ENCODE measurements at regions not wholly inside any gene's neighbourhood (a gene's known extent, or its start where the extent isn't known, plus 50 kb on each side); places are given as distances from the start of the nearest gene placed in this dataset.

GRCh38 chr5:66252849-66253248 is 108.7 kb downstream of the SREK1 start:
- Histone ChIP-seq H3K9me3 (ENCODE audit: control insufficient read depth in 1 of 2, insufficient read depth in 1 of 2, low read depth in 1 of 2, low read length in 2 of 2) (no peaks in the 10 kb centered on the region), H2AFZ (ENCODE audit: low read depth, low read length, poor library complexity, severe bottlenecking) (no peak overlapping the region), H3K27me3 (ENCODE audit: insufficient read depth, low read length) (no peaks in the 10 kb centered on the region), H3K4me3 (replicated peaks in 1 of 2; ENCODE audit: low read depth in 1 of 2, low read length in 2 of 2) (no peak overlapping the region), H3K9me2 (ENCODE audit: insufficient read depth) (no peaks in the 10 kb centered on the region), H3K79me2 (ENCODE audit: insufficient read depth, low read length) (no peaks in the 10 kb centered on the region), H3K27ac (ENCODE audit: low read depth, low read length) (no peak overlapping the region), H3K36me3 (ENCODE audit: control insufficient read depth in 1 of 2, insufficient read depth in 2 of 2, low read length in 2 of 2) (no peaks in the 10 kb centered on the region), H3K4me1 (ENCODE audit: control insufficient read depth in 1 of 2, insufficient read depth in 2 of 2, low read length in 2 of 2) (no peaks in the 10 kb centered on the region), H3K4me2 (ENCODE audit: low read length) (no peak overlapping the region), H4K20me1 (ENCODE audit: insufficient read depth) (no peaks in the 10 kb centered on the region), H3K9ac (ENCODE audit: low read length) (no peak overlapping the region)
- BruUV-seq (replicated peaks) = no TSS peak
- CTCF ChIA-PET = no interaction called here
- TF ChIP-seq ZFX (IDR thresholded peaks at IDR 0.05) = no peak
- no peak for TF ChIP-seq EZH2 (IDR thresholded peaks at IDR 0.05)
- no peak for TF ChIP-seq MAX (IDR thresholded peaks at IDR 0.05)
- no peak for TF ChIP-seq EZH2phosphoT487 (IDR thresholded peaks at IDR 0.05; ENCODE audit: borderline replicate concordance)
- TF ChIP-seq, protein P1, sequence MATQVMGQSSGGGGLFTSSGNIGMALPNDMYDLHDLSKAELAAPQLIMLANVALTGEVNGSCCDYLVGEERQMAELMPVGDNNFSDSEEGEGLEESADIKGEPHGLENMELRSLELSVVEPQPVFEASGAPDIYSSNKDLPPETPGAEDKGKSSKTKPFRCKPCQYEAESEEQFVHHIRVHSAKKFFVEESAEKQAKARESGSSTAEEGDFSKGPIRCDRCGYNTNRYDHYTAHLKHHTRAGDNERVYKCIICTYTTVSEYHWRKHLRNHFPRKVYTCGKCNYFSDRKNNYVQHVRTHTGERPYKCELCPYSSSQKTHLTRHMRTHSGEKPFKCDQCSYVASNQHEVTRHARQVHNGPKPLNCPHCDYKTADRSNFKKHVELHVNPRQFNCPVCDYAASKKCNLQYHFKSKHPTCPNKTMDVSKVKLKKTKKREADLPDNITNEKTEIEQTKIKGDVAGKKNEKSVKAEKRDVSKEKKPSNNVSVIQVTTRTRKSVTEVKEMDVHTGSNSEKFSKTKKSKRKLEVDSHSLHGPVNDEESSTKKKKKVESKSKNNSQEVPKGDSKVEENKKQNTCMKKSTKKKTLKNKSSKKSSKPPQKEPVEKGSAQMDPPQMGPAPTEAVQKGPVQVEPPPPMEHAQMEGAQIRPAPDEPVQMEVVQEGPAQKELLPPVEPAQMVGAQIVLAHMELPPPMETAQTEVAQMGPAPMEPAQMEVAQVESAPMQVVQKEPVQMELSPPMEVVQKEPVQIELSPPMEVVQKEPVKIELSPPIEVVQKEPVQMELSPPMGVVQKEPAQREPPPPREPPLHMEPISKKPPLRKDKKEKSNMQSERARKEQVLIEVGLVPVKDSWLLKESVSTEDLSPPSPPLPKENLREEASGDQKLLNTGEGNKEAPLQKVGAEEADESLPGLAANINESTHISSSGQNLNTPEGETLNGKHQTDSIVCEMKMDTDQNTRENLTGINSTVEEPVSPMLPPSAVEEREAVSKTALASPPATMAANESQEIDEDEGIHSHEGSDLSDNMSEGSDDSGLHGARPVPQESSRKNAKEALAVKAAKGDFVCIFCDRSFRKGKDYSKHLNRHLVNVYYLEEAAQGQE (IDR thresholded peaks at IDR 0.05; ENCODE audit: low read depth) = no peak
- no peak for TF ChIP-seq SRF (IDR thresholded peaks at IDR 0.05; ENCODE audit: low read depth)
- TF ChIP-seq ELF1 (IDR thresholded peaks at IDR 0.05; ENCODE audit: borderline replicate concordance, low read depth) = no peak
- DNase-seq (ENCODE audit: low read depth, low spot score) = no peak
- intact Hi-C loops (cut with micrococcal nuclease) = no loop called here
- no peak for ATAC-seq
- POLR2A ChIA-PET = no interaction called here
- RAD21 ChIA-PET (ENCODE audit: low non-redundant PET in 1 of 2, low total read pairs in 2 of 2, uncharacterized antibody in 2 of 2, unreplicated experiment in 2 of 2) = no interaction called here

DNA sequence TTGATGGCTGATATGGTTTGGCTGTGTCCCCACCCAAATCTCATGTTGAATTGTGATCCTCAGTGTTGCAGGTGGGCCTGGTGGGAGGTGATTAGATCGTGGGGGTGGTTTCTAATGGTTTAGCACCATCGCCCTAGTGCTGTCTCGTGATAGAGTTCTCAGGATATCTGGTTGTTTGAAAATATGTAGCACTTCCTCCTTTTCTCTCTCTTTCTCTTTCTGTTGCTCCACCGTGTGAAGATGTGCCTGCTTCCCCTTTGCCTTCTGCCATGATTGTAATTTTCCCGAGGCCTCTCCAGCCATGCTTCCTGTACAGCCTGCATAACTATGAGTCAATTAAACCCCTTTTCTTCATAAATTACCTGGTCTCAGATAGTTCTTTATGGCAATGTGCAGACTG is 111.6 kb downstream of the SREK1 start:
- Histone ChIP-seq H3K79me2 (ENCODE audit: insufficient read depth, low read length) (no peaks in the 10 kb centered on the region), H3K36me3 (ENCODE audit: control insufficient read depth in 1 of 2, insufficient read depth in 2 of 2, low read length in 2 of 2) (no peaks in the 10 kb centered on the region), H3K9me2 (ENCODE audit: insufficient read depth) (no peaks in the 10 kb centered on the region), H3K4me1 (ENCODE audit: control insufficient read depth in 1 of 2, insufficient read depth in 2 of 2, low read length in 2 of 2) (no peaks in the 10 kb centered on the region), H3K9me3 (ENCODE audit: control insufficient read depth in 1 of 2, insufficient read depth in 1 of 2, low read depth in 1 of 2, low read length in 2 of 2) (no peaks in the 10 kb centered on the region), H2AFZ (ENCODE audit: low read depth, low read length, poor library complexity, severe bottlenecking) (no peak overlapping the region), H3K27ac (ENCODE audit: low read depth, low read length) (no peak overlapping the region), H3K9ac (ENCODE audit: low read length) (no peak overlapping the region), H3K4me2 (ENCODE audit: low read length) (no peak overlapping the region), H3K4me3 (replicated peaks in 1 of 2; ENCODE audit: low read depth in 1 of 2, low read length in 2 of 2) (no peak overlapping the region), H4K20me1 (ENCODE audit: insufficient read depth) (no peaks in the 10 kb centered on the region), H3K27me3 (ENCODE audit: insufficient read depth, low read length) (no peaks in the 10 kb centered on the region)
- no peak for DNase-seq (ENCODE audit: low read depth, low spot score)
- RAD21 ChIA-PET (ENCODE audit: low non-redundant PET in 1 of 2, low total read pairs in 2 of 2, uncharacterized antibody in 2 of 2, unreplicated experiment in 2 of 2) = no interaction called here
- no peak for ATAC-seq
- intact Hi-C loops (cut with micrococcal nuclease) = no loop called here
- CTCF ChIA-PET = no interaction called here
- POLR2A ChIA-PET = no interaction called here
- TF ChIP-seq EZH2phosphoT487 (IDR thresholded peaks at IDR 0.05; ENCODE audit: borderline replicate concordance) (no peak), ELF1 (IDR thresholded peaks at IDR 0.05; ENCODE audit: borderline replicate concordance, low read depth) (no peak), ZNF274 (IDR thresholded peaks at IDR 0.05; ENCODE audit: low read depth, low read length) (no peak), POLR2AphosphoS5 (IDR thresholded peaks at IDR 0.05; ENCODE audit: low read depth, low read length) (no peak), POLR2A (IDR thresholded peaks at IDR 0.05; ENCODE audit: borderline replicate concordance, extremely low read depth, insufficient read depth, insufficient read length) (no peak), EGR1 (IDR thresholded peaks at IDR 0.05; ENCODE audit: low read depth) (no peak), YY1 (IDR thresholded peaks at IDR 0.05; ENCODE audit: extremely low read depth, insufficient replicate concordance, low read depth, low read length) (no peak)
- TF ChIP-seq, protein P2, sequence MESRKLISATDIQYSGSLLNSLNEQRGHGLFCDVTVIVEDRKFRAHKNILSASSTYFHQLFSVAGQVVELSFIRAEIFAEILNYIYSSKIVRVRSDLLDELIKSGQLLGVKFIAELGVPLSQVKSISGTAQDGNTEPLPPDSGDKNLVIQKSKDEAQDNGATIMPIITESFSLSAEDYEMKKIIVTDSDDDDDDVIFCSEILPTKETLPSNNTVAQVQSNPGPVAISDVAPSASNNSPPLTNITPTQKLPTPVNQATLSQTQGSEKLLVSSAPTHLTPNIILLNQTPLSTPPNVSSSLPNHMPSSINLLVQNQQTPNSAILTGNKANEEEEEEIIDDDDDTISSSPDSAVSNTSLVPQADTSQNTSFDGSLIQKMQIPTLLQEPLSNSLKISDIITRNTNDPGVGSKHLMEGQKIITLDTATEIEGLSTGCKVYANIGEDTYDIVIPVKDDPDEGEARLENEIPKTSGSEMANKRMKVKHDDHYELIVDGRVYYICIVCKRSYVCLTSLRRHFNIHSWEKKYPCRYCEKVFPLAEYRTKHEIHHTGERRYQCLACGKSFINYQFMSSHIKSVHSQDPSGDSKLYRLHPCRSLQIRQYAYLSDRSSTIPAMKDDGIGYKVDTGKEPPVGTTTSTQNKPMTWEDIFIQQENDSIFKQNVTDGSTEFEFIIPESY (IDR thresholded peaks at IDR 0.05; ENCODE audit: extremely low read depth, insufficient replicate concordance, low read length) = no peak
- BruUV-seq (replicated peaks) = no TSS peak
